Karpas-422 (cell line): ENCODE measurements at regions not wholly inside any gene's neighbourhood (a gene's known extent, or its start where the extent isn't known, plus 50 kb on each side); places are given as distances from the start of the nearest gene placed in this dataset.

ENCODE experiments used
- DNase-seq: peaks from one replicate; pipeline ENCODE4 v3.0.0-alpha.2; 2015
- H2AFZ ChIP-seq: fragments of 200-600 bp; sonication (generic); 2 replicates; pipeline ENCODE4 v1.6.1; 2014; ENCODE audit warnings: antibody characterized with exemption, low read length, mixed read lengths
- H3K27ac ChIP-seq: fragments of 200-600 bp; sonication (generic); 2 replicates; pipeline ENCODE4 v1.5.1; 2014; ENCODE audit warnings: mild to moderate bottlenecking, low read length, moderate library complexity
- H3K27me3 ChIP-seq: fragments of 200-600 bp; sonication (generic); 2 replicates; pipeline ENCODE4 v1.6.1; 2014; ENCODE audit warnings: low read length, mixed read lengths
- H3K36me3 ChIP-seq: fragments of 200-600 bp; sonication (generic); 2 replicates; pipeline ENCODE4 v1.6.1; 2014; ENCODE audit warnings: low read length, mixed read lengths; ENCODE audit not compliant: insufficient read depth
- H3K4me1 ChIP-seq: fragments of 200-600 bp; sonication (generic); 2 replicates; pipeline ENCODE4 v1.6.1; 2014; ENCODE audit warnings: mild to moderate bottlenecking, low read length, mixed read lengths
- H3K4me2 ChIP-seq: fragments of 200-600 bp; sonication (generic); 2 replicates; pipeline ENCODE4 v1.6.1; 2014; ENCODE audit warnings: low read length, low read depth, mild to moderate bottlenecking; ENCODE audit not compliant: poor library complexity, severe bottlenecking
- H3K4me3 ChIP-seq: fragments of 200-600 bp; sonication (generic); 2 replicates; pipeline ENCODE4 v1.5.1; 2014; ENCODE audit warnings: mild to moderate bottlenecking, antibody characterized with exemption, low read length, mixed read lengths
- H3K79me2 ChIP-seq: fragments of 200-600 bp; sonication (generic); 2 replicates; pipeline ENCODE4 v1.6.1; 2014; ENCODE audit warnings: mild to moderate bottlenecking, low read length, mixed read lengths
- H3K9ac ChIP-seq: fragments of 200-600 bp; sonication (generic); 2 replicates; pipeline ENCODE4 v1.6.0; 2014; ENCODE audit warnings: low read length
- H3K9me2 ChIP-seq: fragments of 200-600 bp; sonication (generic), shearing (Covaris generic); replicated peaks from 2 replicates; pipeline ENCODE4 v1.6.0; 2014; ENCODE audit warnings: mild to moderate bottlenecking, low read length, moderate library complexity; ENCODE audit not compliant: insufficient read depth
- H3K9me3 ChIP-seq: fragments of 300-700, 200-600 bp; sonication (generic); 2 replicates; pipeline ENCODE4 v1.6.1; 2014; ENCODE audit warnings: low read length, mixed read lengths
- H4K20me1 ChIP-seq: fragments of 200-600 bp; sonication (generic); 2 replicates; pipeline ENCODE4 v1.6.1; 2014; ENCODE audit warnings: mild to moderate bottlenecking, antibody characterized with exemption, low read length, low read depth; ENCODE audit not compliant: insufficient read depth

DNA sequence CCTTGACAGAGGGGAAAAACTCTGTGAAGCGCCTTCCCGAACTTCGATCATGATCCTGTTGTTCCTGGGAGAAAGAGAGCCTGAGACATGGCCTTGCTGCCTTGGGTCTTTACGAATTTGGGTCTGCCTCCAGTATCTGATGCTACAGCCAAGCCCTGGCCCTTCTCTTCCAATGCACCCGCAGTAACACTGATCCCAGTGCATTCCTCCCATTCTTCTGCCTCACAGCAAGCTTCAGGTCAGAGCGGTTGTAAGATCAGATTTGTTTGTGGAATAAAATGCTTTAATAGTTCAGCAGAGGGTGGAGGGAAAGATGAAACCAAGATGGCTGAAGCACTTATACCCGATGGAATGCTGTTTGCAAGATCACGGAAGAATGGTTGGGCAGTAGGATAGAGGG lies 196.7 kb upstream of the SIX2 start:
- Histone ChIP-seq H3K4me2 (no peak overlapping the region), H3K4me3 (no peak overlapping the region), H3K27me3 (no peaks in the 10 kb centered on the region), H3K36me3 (no peaks in the 10 kb centered on the region), H4K20me1 (no peaks in the 10 kb centered on the region), H3K4me1 (peaks cover 33% of the 10 kb centered on the region), H3K9ac (no peak overlapping the region), H3K9me2 (no peaks in the 10 kb centered on the region), H3K79me2 (no peaks in the 10 kb centered on the region), H3K27ac (no peak overlapping the region), H2AFZ (no peak overlapping the region), H3K9me3 (no peaks in the 10 kb centered on the region)
- DNase-seq = no peak

DNA sequence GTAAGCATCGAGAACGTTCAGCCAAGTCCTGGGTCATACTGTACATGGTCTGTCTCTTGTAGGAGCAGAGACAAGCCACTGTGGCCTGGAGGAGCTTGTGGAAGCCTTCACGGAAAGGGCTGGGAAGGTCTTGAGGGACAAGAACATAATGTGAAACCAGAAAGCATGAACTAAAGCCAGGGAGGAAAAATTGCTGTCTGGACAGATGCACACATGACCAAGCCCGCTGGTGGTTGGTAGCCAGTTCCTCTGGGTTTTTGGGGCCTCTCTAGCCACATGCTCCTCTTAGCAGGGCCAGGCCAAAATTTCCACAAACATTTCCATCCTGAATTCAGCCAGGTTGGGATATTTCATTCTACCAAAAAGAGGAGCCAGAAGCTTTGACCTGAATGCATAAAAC lies 196.2 kb upstream of the SIX2 start:
- H3K79me2 ChIP-seq = no peaks in the 10 kb centered on the region
- no peak overlapping the region for H3K27ac ChIP-seq
- H4K20me1 ChIP-seq = no peaks in the 10 kb centered on the region
- H3K4me2 ChIP-seq = no peak overlapping the region
- H3K9me3 ChIP-seq = no peaks in the 10 kb centered on the region
- no peak overlapping the region for H3K9ac ChIP-seq
- H3K27me3 ChIP-seq = no peaks in the 10 kb centered on the region
- H2AFZ ChIP-seq = no peak overlapping the region
- H3K36me3 ChIP-seq = no peaks in the 10 kb centered on the region
- no peak for DNase-seq
- no peak overlapping the region for H3K4me3 ChIP-seq
- no peaks in the 10 kb centered on the region for H3K9me2 ChIP-seq
- peaks cover 28% of the 10 kb centered on the region for H3K4me1 ChIP-seq

DNA sequence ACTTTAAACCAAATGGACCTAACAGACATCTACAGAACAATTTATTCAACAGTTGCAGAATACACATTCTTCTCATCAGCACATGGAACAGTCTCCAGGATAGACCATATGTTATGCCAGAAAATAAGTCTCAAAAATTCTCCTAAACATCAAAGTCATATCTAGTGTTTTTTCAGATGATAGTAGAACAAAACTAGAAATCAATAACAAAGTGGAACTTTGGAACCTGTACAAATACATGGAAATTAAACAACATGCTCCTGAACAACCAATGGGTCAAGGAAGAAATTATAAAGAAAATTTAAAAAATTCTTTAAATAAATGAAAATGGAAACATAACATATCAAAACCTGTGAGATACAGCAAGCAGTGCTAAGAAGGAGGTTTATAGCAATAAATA lies 194.1 kb upstream of the SIX2 start:
- no peaks in the 10 kb centered on the region for H4K20me1 ChIP-seq
- no peak overlapping the region for H2AFZ ChIP-seq
- peaks cover 11% of the 10 kb centered on the region for H3K4me1 ChIP-seq
- H3K36me3 ChIP-seq = no peaks in the 10 kb centered on the region
- no peak overlapping the region for H3K27ac ChIP-seq
- H3K4me2 ChIP-seq = no peak overlapping the region
- no peaks in the 10 kb centered on the region for H3K79me2 ChIP-seq
- no peaks in the 10 kb centered on the region for H3K9me2 ChIP-seq
- no peak overlapping the region for H3K4me3 ChIP-seq
- no peaks in the 10 kb centered on the region for H3K9me3 ChIP-seq
- no peak overlapping the region for H3K9ac ChIP-seq
- H3K27me3 ChIP-seq = no peaks in the 10 kb centered on the region
- no peak for DNase-seq

DNA sequence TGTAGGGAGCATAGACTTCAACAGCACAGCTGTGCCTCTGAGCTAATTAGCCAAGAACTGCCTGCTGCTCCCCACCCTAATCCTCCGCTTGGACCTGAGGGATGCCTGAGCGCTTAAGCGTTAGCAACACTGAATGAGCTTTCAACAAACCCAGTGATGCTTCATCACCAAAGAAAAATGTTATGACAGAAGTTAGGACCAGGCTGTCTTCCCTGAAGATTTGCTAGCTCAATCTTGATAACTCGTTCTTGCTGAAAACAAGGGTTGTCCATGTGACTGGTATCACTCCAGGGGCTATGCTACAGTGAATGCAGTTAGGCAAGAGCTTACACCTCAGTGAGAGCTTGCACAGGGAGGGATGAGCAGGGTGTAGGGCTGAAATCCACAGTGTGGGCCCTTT lies 190.7 kb upstream of the SIX2 start:
- H3K4me3 ChIP-seq = no peak overlapping the region
- no peaks in the 10 kb centered on the region; the same call in 1 of the 2 replicates for H3K9me3 ChIP-seq
- H3K79me2 ChIP-seq = no peaks in the 10 kb centered on the region
- no peaks in the 10 kb centered on the region for H3K36me3 ChIP-seq
- H2AFZ ChIP-seq = no peak overlapping the region
- no peak overlapping the region for H3K27ac ChIP-seq
- no peak for DNase-seq
- 0 out of 2 replicates have a peak, but pooled peaks cover 4% of the 10 kb centered on the region for H3K4me1 ChIP-seq
- no peaks in the 10 kb centered on the region for H3K9me2 ChIP-seq
- H3K9ac ChIP-seq = no peak overlapping the region
- no peaks in the 10 kb centered on the region for H3K27me3 ChIP-seq
- no peak overlapping the region for H3K4me2 ChIP-seq
- H4K20me1 ChIP-seq = no peaks in the 10 kb centered on the region

DNA sequence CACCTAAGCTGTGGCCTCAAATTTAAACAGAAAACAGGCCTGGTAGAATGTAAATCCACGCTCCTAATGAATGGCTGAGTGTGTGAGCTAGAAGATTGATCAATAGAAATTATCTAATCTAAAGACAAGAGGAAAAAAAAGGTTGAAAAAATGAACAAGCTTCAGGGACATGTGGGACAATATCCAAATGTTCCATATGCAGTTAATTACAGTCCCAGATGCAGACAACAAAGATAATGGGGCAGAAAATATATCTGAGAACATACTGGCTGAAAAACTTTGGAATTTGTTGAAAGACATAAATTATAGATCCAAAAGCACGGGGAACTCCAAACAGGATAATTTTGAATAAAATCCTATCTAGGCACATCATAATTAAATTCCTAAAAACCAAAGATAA lies 186.7 kb upstream of the SIX2 start:
- H3K9ac ChIP-seq = no peak overlapping the region
- no peak overlapping the region for H3K4me2 ChIP-seq
- DNase-seq = no peak
- H4K20me1 ChIP-seq = no peaks in the 10 kb centered on the region
- no peaks in the 10 kb centered on the region for H3K4me1 ChIP-seq
- H3K27ac ChIP-seq = no peak overlapping the region
- H3K27me3 ChIP-seq = no peaks in the 10 kb centered on the region
- H3K9me3 ChIP-seq = no peaks in the 10 kb centered on the region; the same call in 1 of the 2 replicates
- no peaks in the 10 kb centered on the region for H3K36me3 ChIP-seq
- H3K9me2 ChIP-seq = no peaks in the 10 kb centered on the region
- no peaks in the 10 kb centered on the region for H3K79me2 ChIP-seq
- H2AFZ ChIP-seq = no peak overlapping the region
- no peak overlapping the region for H3K4me3 ChIP-seq

DNA sequence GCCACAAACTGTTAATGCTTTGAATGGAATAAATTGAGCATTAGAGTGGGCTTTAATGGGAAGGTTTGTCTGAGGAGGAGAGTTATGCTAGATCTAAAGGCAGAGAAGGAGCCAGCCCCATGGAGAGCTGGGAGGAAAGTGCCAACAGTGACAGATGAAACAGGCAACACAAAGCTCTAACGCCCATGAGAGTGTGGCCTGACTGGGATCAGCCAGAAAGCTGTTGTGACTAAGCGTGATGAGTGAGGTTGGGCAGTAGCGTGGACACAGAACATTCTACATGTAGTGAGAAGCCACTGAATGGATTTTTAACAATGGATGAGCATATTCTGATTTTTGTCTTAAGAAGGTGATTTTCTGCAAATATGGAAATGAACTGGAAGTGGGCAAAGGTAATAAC lies 185.3 kb upstream of the SIX2 start:
- no peak overlapping the region for H3K4me3 ChIP-seq
- H3K79me2 ChIP-seq = no peaks in the 10 kb centered on the region
- H3K9me3 ChIP-seq = no peaks in the 10 kb centered on the region; the same call in 1 of the 2 replicates
- no peak overlapping the region for H2AFZ ChIP-seq
- no peaks in the 10 kb centered on the region for H3K27me3 ChIP-seq
- no peak overlapping the region for H3K4me2 ChIP-seq
- H3K36me3 ChIP-seq = no peaks in the 10 kb centered on the region
- no peaks in the 10 kb centered on the region for H3K9me2 ChIP-seq
- DNase-seq = no peak
- H3K27ac ChIP-seq = no peak overlapping the region
- H3K9ac ChIP-seq = no peak overlapping the region
- no peaks in the 10 kb centered on the region for H4K20me1 ChIP-seq
- peaks cover 3% of the 10 kb centered on the region; the same call in 1 of the 2 replicates for H3K4me1 ChIP-seq

DNA sequence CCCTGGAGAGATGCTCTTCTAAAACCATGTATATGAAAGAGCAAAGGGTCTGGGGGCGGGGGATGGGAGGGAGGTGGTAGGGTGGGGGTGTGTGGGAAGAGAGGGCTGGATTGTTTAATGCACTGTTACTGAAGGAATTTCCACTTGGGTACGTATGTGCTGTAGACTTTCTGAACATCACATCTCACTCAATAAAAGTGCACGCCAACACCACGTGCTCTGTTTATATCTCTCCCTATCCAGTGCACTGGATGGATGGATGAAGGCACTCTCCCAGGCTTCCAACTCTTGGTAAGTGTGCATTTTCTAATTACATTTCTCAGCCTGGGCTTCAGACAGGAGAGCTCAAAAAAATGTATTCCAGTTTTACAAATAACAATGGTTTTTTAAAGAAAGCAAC lies 184.3 kb upstream of the SIX2 start:
- H2AFZ ChIP-seq = no peak overlapping the region
- H3K4me2 ChIP-seq = no peak overlapping the region
- H3K36me3 ChIP-seq = no peaks in the 10 kb centered on the region
- H3K27ac ChIP-seq = no peak overlapping the region
- no peaks in the 10 kb centered on the region for H4K20me1 ChIP-seq
- DNase-seq = no peak
- H3K4me3 ChIP-seq = no peak overlapping the region
- H3K4me1 ChIP-seq = peaks cover 10% of the 10 kb centered on the region; the same call in 1 of the 2 replicates
- H3K79me2 ChIP-seq = no peaks in the 10 kb centered on the region
- H3K27me3 ChIP-seq = 0 out of 2 replicates have a peak, but pooled peaks cover 3% of the 10 kb centered on the region
- no peaks in the 10 kb centered on the region; the same call in 1 of the 2 replicates for H3K9me3 ChIP-seq
- H3K9me2 ChIP-seq = no peaks in the 10 kb centered on the region
- no peak overlapping the region for H3K9ac ChIP-seq

DNA sequence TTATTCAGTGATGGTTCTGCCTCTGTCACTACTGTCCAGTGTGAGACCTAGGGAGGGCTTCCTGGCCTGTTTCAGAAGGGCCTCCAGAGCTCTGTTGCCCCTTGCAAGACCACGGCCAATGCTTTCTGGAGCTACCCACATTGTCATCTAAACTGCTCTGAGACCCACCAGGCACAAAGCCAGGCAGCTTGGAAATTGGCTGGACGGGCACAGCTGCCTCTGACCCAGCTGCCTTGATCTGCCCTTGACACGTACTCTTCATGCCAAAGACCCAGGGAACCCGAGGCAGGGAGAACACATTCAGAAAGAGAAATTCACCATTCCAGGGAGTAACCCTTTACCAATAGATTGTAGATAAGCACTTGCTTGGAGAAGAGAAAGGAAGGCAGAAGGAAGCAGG lies 183.7 kb upstream of the SIX2 start:
- H3K9me3 ChIP-seq = no peaks in the 10 kb centered on the region; the same call in 1 of the 2 replicates
- no peaks in the 10 kb centered on the region for H3K36me3 ChIP-seq
- no peak overlapping the region for H3K4me3 ChIP-seq
- H3K27me3 ChIP-seq = 0 out of 2 replicates have a peak, but pooled peaks cover 3% of the 10 kb centered on the region
- DNase-seq = no peak
- H3K9me2 ChIP-seq = no peaks in the 10 kb centered on the region
- no peak overlapping the region for H3K27ac ChIP-seq
- no peak overlapping the region for H3K9ac ChIP-seq
- H3K4me1 ChIP-seq = peaks cover 10% of the 10 kb centered on the region; the same call in 1 of the 2 replicates
- H4K20me1 ChIP-seq = no peaks in the 10 kb centered on the region
- H2AFZ ChIP-seq = no peak overlapping the region
- H3K79me2 ChIP-seq = no peaks in the 10 kb centered on the region
- H3K4me2 ChIP-seq = no peak overlapping the region

DNA sequence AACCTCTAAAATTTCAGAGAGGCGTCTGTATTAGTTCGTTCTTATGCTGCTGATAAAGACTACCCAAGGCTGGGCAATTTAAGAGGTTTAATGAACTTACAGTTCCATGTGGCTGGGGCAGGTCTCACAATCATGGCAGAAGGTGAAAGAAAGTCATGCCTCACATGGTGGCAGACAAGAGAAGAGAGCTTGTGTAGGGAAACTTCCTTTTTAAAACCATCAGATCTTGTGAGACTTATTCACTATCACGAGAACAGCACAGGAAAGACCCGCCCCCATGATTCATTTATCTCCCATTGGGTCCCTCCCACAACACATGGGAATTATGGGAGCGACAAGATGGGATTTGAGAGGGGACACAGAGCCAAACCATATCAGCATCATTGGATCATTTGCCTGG lies 183.2 kb upstream of the SIX2 start:
- 0 out of 2 replicates have a peak, but pooled peaks cover 3% of the 10 kb centered on the region for H3K27me3 ChIP-seq
- no peaks in the 10 kb centered on the region for H3K9me3 ChIP-seq
- no peak overlapping the region for H2AFZ ChIP-seq
- H3K4me2 ChIP-seq = no peak overlapping the region
- peaks cover 10% of the 10 kb centered on the region; the same call in 1 of the 2 replicates for H3K4me1 ChIP-seq
- no peak overlapping the region for H3K27ac ChIP-seq
- no peaks in the 10 kb centered on the region for H3K9me2 ChIP-seq
- no peaks in the 10 kb centered on the region for H3K79me2 ChIP-seq
- no peak overlapping the region for H3K4me3 ChIP-seq
- no peaks in the 10 kb centered on the region for H3K36me3 ChIP-seq
- no peak overlapping the region for H3K9ac ChIP-seq
- no peak for DNase-seq
- no peaks in the 10 kb centered on the region for H4K20me1 ChIP-seq
